ENCODE measurements at regions not wholly inside any gene's neighbourhood (a gene's known extent, or its start where the extent isn't known, plus 50 kb on each side); places are given as distances from the start of the nearest gene placed in this dataset.

DNA sequence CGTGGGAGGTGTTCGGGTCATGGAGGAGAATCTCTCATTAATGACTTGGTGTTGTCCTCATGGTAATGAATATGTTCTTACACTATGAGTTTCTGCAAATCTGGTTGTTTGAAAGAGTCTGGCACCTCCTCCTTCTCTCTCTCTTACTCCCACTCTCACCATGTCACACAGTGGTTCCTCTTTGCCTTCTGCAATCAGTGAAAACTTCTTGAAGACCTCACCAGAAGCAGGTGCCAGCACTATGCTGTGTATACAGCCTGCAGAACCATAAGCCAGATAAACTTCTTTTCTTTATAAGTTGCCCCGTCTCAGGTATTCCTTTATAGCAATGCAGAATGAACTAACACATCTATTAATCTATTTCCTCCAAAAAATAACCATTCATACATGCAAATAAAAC lies 275.0 kb downstream of the ANTXR2 start:
- DNase-seq: no peak
- Histone ChIP-seq H3K27me3 (ENCODE audit: insufficient read depth, low read length, poor library complexity) (no peaks in the 10 kb centered on the region), H2AFZ (ENCODE audit: low read depth, low read length) (peak overlapping the region; percentile 59), H4K20me1 (ENCODE audit: insufficient read depth, low read length) (no peaks in the 10 kb centered on the region), H3K4me2 (ENCODE audit: insufficient read depth, low read length) (no peak overlapping the region), H3K27ac (ENCODE audit: low read length) (no peak overlapping the region), H3K9me3 (ENCODE audit: insufficient read depth, low read length, severe bottlenecking) (no peaks in the 10 kb centered on the region), H3K4me3 (ENCODE audit: low read depth in 1 of 2, low read length in 2 of 2) (no peak overlapping the region), H3K36me3 (ENCODE audit: insufficient read depth, low read length) (no peaks in the 10 kb centered on the region), H3K9ac (ENCODE audit: low read depth, low read length) (no peak overlapping the region), H3K4me1 (ENCODE audit: insufficient read depth, low read length) (peaks cover 29% of the 10 kb centered on the region), H3K79me2 (ENCODE audit: insufficient read depth, low read length) (no peaks in the 10 kb centered on the region)
- ATAC-seq (ENCODE audit: insufficient read depth, low read depth): peak; percentile 52; the same call in 1 of the 3 replicates
- TF ChIP-seq, protein P1, sequence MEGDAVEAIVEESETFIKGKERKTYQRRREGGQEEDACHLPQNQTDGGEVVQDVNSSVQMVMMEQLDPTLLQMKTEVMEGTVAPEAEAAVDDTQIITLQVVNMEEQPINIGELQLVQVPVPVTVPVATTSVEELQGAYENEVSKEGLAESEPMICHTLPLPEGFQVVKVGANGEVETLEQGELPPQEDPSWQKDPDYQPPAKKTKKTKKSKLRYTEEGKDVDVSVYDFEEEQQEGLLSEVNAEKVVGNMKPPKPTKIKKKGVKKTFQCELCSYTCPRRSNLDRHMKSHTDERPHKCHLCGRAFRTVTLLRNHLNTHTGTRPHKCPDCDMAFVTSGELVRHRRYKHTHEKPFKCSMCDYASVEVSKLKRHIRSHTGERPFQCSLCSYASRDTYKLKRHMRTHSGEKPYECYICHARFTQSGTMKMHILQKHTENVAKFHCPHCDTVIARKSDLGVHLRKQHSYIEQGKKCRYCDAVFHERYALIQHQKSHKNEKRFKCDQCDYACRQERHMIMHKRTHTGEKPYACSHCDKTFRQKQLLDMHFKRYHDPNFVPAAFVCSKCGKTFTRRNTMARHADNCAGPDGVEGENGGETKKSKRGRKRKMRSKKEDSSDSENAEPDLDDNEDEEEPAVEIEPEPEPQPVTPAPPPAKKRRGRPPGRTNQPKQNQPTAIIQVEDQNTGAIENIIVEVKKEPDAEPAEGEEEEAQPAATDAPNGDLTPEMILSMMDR (IDR thresholded peaks at IDR 0.05; ENCODE audit: borderline replicate concordance, extremely low read depth, low read length, poor library complexity, severe bottlenecking): no peak
- no peak for TF ChIP-seq EZH2 (IDR thresholded peaks at IDR 0.05; ENCODE audit: borderline replicate concordance, low read depth, low read length, severe bottlenecking)

DNA sequence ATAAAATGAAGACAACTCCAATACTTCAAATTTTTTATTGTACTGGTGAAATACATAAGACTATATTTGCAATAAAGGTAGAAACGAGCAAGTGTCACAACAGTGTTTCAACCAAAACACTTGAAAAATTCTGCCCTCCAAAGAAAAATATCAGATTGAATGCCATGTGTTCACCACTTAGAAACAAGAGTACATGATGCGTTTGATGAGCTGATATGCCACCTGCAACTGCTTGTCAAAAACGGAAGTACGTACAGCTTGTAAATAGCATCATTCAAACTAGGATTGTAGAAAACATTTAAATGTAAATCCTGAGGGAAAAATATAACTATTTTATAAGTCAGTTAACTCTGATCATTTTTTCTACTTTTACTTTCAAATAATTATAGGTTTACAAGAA lies 276.1 kb downstream of the ANTXR2 start:
- Histone ChIP-seq H2AFZ (ENCODE audit: low read depth, low read length) (no peak overlapping the region; the same call in 1 of the 2 replicates), H4K20me1 (ENCODE audit: insufficient read depth, low read length) (no peaks in the 10 kb centered on the region), H3K9me3 (ENCODE audit: insufficient read depth, low read length, severe bottlenecking) (no peaks in the 10 kb centered on the region), H3K27me3 (ENCODE audit: insufficient read depth, low read length, poor library complexity) (no peaks in the 10 kb centered on the region), H3K27ac (ENCODE audit: low read length) (peak overlapping the region; percentile 31; the same call in 1 of the 2 replicates), H3K9ac (ENCODE audit: low read depth, low read length) (no peak overlapping the region), H3K4me1 (ENCODE audit: insufficient read depth, low read length) (peaks cover 31% of the 10 kb centered on the region), H3K79me2 (ENCODE audit: insufficient read depth, low read length) (no peaks in the 10 kb centered on the region), H3K36me3 (ENCODE audit: insufficient read depth, low read length) (no peaks in the 10 kb centered on the region), H3K4me3 (ENCODE audit: low read depth in 1 of 2, low read length in 2 of 2) (no peak overlapping the region), H3K4me2 (ENCODE audit: insufficient read depth, low read length) (peak overlapping the region; percentile 24; the same call in 1 of the 2 replicates)
- ATAC-seq (ENCODE audit: insufficient read depth, low read depth) (peak; percentile 84), DNase-seq (peak; percentile 24)
- TF ChIP-seq, protein P1 (IDR thresholded peaks at IDR 0.05; ENCODE audit: borderline replicate concordance, extremely low read depth, low read length, poor library complexity, severe bottlenecking): no peak
- TF ChIP-seq EZH2 (IDR thresholded peaks at IDR 0.05; ENCODE audit: borderline replicate concordance, low read depth, low read length, severe bottlenecking): no peak

DNA sequence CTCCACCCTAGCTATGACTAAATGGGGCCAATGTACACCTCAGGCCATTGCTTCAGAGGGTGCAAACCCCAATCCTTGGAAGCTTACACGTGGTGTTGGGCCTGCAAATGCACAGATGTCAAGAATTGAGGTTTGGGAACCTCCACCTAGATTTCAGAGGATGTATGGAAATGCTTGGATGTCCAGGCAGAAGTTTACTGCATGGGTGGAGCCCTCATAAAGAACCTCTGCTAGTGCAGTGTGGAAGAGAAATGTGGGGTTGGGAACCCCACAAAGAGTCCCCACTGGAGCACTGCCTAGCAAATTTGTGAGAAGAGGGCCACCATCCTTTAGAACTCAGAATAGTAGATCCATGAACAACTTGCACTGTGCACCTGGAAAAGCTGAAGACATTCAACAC lies 284.1 kb downstream of the ANTXR2 start:
- Histone ChIP-seq H3K27me3 (ENCODE audit: insufficient read depth, low read length, poor library complexity) (no peaks in the 10 kb centered on the region), H3K4me1 (ENCODE audit: insufficient read depth, low read length) (peaks cover 14% of the 10 kb centered on the region), H3K9me3 (ENCODE audit: insufficient read depth, low read length, severe bottlenecking) (peaks cover 23% of the 10 kb centered on the region), H3K27ac (ENCODE audit: low read length) (no peak overlapping the region), H3K36me3 (ENCODE audit: insufficient read depth, low read length) (0 out of 2 replicates have a peak, but pooled peaks cover 6% of the 10 kb centered on the region), H3K4me3 (ENCODE audit: low read depth in 1 of 2, low read length in 2 of 2) (no peak overlapping the region), H3K9ac (ENCODE audit: low read depth, low read length) (no peak overlapping the region), H4K20me1 (ENCODE audit: insufficient read depth, low read length) (no peaks in the 10 kb centered on the region), H3K79me2 (ENCODE audit: insufficient read depth, low read length) (no peaks in the 10 kb centered on the region), H3K4me2 (ENCODE audit: insufficient read depth, low read length) (no peak overlapping the region), H2AFZ (ENCODE audit: low read depth, low read length) (no peak overlapping the region)
- TF ChIP-seq EZH2 (IDR thresholded peaks at IDR 0.05; ENCODE audit: borderline replicate concordance, low read depth, low read length, severe bottlenecking): no peak
- DNase-seq: peak; percentile 23
- ATAC-seq (ENCODE audit: insufficient read depth, low read depth): no peak

DNA sequence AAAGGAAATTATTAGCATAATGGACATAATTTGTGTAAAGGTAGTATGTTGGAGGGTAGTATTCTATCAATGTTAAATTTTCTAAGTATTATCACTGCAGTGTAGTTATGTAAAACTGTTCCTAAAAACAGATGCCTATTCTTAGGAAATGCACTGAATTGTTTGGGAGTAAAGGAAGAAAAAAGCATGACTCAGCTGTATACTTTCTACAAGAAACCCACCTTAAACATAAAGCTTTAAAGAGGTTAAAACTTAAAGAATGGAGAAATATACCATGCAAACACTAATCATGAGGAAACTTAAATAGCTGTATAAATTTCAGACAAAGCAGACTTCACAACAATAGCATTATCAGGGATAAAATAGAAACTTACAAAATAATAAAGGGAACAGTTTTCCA lies 292.9 kb downstream of the ANTXR2 start:
- Histone ChIP-seq H3K79me2 (ENCODE audit: insufficient read depth, low read length) (no peaks in the 10 kb centered on the region), H2AFZ (ENCODE audit: low read depth, low read length) (no peak overlapping the region), H3K4me1 (ENCODE audit: insufficient read depth, low read length) (no peaks in the 10 kb centered on the region), H3K4me3 (ENCODE audit: low read depth in 1 of 2, low read length in 2 of 2) (no peak overlapping the region), H3K9me3 (ENCODE audit: insufficient read depth, low read length, severe bottlenecking) (peaks cover 11% of the 10 kb centered on the region), H3K4me2 (ENCODE audit: insufficient read depth, low read length) (no peak overlapping the region), H3K9ac (ENCODE audit: low read depth, low read length) (no peak overlapping the region), H4K20me1 (ENCODE audit: insufficient read depth, low read length) (no peaks in the 10 kb centered on the region), H3K27ac (ENCODE audit: low read length) (no peak overlapping the region), H3K36me3 (ENCODE audit: insufficient read depth, low read length) (no peaks in the 10 kb centered on the region), H3K27me3 (ENCODE audit: insufficient read depth, low read length, poor library complexity) (no peaks in the 10 kb centered on the region)
- no peak for DNase-seq
- ATAC-seq (ENCODE audit: insufficient read depth, low read depth): no peak
- TF ChIP-seq, protein P1 (IDR thresholded peaks at IDR 0.05; ENCODE audit: borderline replicate concordance, extremely low read depth, low read length, poor library complexity, severe bottlenecking): no peak
- TF ChIP-seq EZH2 (IDR thresholded peaks at IDR 0.05; ENCODE audit: borderline replicate concordance, low read depth, low read length, severe bottlenecking): no peak
